ENCODE measurements at regions not wholly inside any gene's neighbourhood (a gene's known extent, or its start where the extent isn't known, plus 50 kb on each side); places are given as distances from the start of the nearest gene placed in this dataset.

GRCh38 chr12:43057566-43057965 is 468.0 kb upstream of the PRICKLE1 start:
- no peak for TF ChIP-seq CTCF (IDR thresholded peaks at IDR 0.05; ENCODE audit: unreplicated experiment)
- peaks cover 6% of the 10 kb centered on the region for H3K9me3 Mint-ChIP-seq (ENCODE audit: unreplicated experiment)
- H3K27ac Mint-ChIP-seq (ENCODE audit: low read depth, unreplicated experiment) = no peak overlapping the region
- DNase-seq (ENCODE audit: unreplicated experiment) = peak; percentile 4
- no peaks in the 10 kb centered on the region for H3K36me3 Mint-ChIP-seq (ENCODE audit: insufficient read depth, unreplicated experiment)
- no peaks in the 10 kb centered on the region for H3K27me3 Mint-ChIP-seq (ENCODE audit: insufficient read depth, unreplicated experiment)
- H3K4me1 Mint-ChIP-seq (ENCODE audit: insufficient read depth, unreplicated experiment) = no peaks in the 10 kb centered on the region
- POLR2A ChIA-PET = no interaction called here
- no TSS peak for BruUV-seq (replicated peaks)
- CTCF ChIA-PET = no interaction called here
- intact Hi-C loops (cut with micrococcal nuclease) = no loop called here
- no peak overlapping the region for H3K4me3 Mint-ChIP-seq (ENCODE audit: unreplicated experiment)

- Mint-ChIP-seq H3K36me3 (ENCODE audit: insufficient read depth, unreplicated experiment) (no peaks in the 10 kb centered on the region), H3K4me3 (ENCODE audit: unreplicated experiment) (no peak overlapping the region), H3K27ac (ENCODE audit: low read depth, unreplicated experiment) (no peak overlapping the region), H3K4me1 (ENCODE audit: insufficient read depth, unreplicated experiment) (no peaks in the 10 kb centered on the region), H3K27me3 (ENCODE audit: insufficient read depth, unreplicated experiment) (no peaks in the 10 kb centered on the region), H3K9me3 (ENCODE audit: unreplicated experiment) (peaks cover 6% of the 10 kb centered on the region)
- DNase-seq (ENCODE audit: unreplicated experiment) = no peak
- CTCF ChIA-PET = interaction anchor here (0.6 kb wide), 1 partner anchor 162 kb away, joined by 3 read pairs; no protein-coding TSS in a partner anchor
- BruUV-seq (replicated peaks) = no TSS peak
- POLR2A ChIA-PET = no interaction called here
- no peak for TF ChIP-seq CTCF (IDR thresholded peaks at IDR 0.05; ENCODE audit: unreplicated experiment)
- intact Hi-C loops (cut with micrococcal nuclease) = no loop called here
These were observed 464.5 kb upstream of the PRICKLE1 start for GRCh38 chr12:43054085-43054484.

- Mint-ChIP-seq H3K27ac (ENCODE audit: low read depth, unreplicated experiment) (no peak overlapping the region), H3K4me1 (ENCODE audit: insufficient read depth, unreplicated experiment) (no peaks in the 10 kb centered on the region), H3K9me3 (ENCODE audit: unreplicated experiment) (peaks cover 6% of the 10 kb centered on the region), H3K4me3 (ENCODE audit: unreplicated experiment) (no peak overlapping the region), H3K27me3 (ENCODE audit: insufficient read depth, unreplicated experiment) (no peaks in the 10 kb centered on the region), H3K36me3 (ENCODE audit: insufficient read depth, unreplicated experiment) (no peaks in the 10 kb centered on the region)
- no peak for TF ChIP-seq CTCF (IDR thresholded peaks at IDR 0.05; ENCODE audit: unreplicated experiment)
- CTCF ChIA-PET = interaction anchor here (0.9 to 1.3 kb wide), 2 partner anchors 37 to 55 kb away, joined by 3 to 5 read pairs; no protein-coding TSS in a partner anchor
- intact Hi-C loops (cut with micrococcal nuclease) = no loop called here
- POLR2A ChIA-PET = interaction anchor here (0.5 kb wide), 1 partner anchor 670 kb away, joined by 7 read pairs; no protein-coding TSS in a partner anchor
- no TSS peak for BruUV-seq (replicated peaks)
- no peak for DNase-seq (ENCODE audit: unreplicated experiment)
These were observed 462.9 kb upstream of the PRICKLE1 start for GRCh38 chr12:43052441-43052840.

- POLR2A ChIA-PET = no interaction called here
- DNase-seq (ENCODE audit: unreplicated experiment) = no peak
- CTCF ChIA-PET = no interaction called here
- no peaks in the 10 kb centered on the region for H3K9me3 Mint-ChIP-seq (ENCODE audit: unreplicated experiment)
- intact Hi-C loops (cut with micrococcal nuclease) = no loop called here
- no peak overlapping the region for H3K27ac Mint-ChIP-seq (ENCODE audit: low read depth, unreplicated experiment)
- H3K36me3 Mint-ChIP-seq (ENCODE audit: insufficient read depth, unreplicated experiment) = no peaks in the 10 kb centered on the region
- no peaks in the 10 kb centered on the region for H3K27me3 Mint-ChIP-seq (ENCODE audit: insufficient read depth, unreplicated experiment)
- no TSS peak for BruUV-seq (replicated peaks)
- no peak for TF ChIP-seq CTCF (IDR thresholded peaks at IDR 0.05; ENCODE audit: unreplicated experiment)
- no peak overlapping the region for H3K4me3 Mint-ChIP-seq (ENCODE audit: unreplicated experiment)
- no peaks in the 10 kb centered on the region for H3K4me1 Mint-ChIP-seq (ENCODE audit: insufficient read depth, unreplicated experiment)
These were observed 454.7 kb upstream of the PRICKLE1 start for GRCh38 chr12:43044241-43044640.
